CD14-positive monocyte (primary cell): ENCODE measurements at regions not wholly inside any gene's neighbourhood (a gene's known extent, or its start where the extent isn't known, plus 50 kb on each side); places are given as distances from the start of the nearest gene placed in this dataset.

Experiments
- DNase-seq, 3 donors: peaks; one replicate each; pipeline ENCODE4 v3.0.0-alpha.2; 2011 to 2022
- H2AFZ ChIP-seq: 2 replicates; pipeline ENCODE4 v1.6.0; 2012; ENCODE audit warnings: mild to moderate bottlenecking, low read depth, low read length, inconsistent platforms; ENCODE audit not compliant: insufficient read depth, poor library complexity, severe bottlenecking
- H3K27ac ChIP-seq, 2 donors: 1 replicate in 1 of 2; 2 replicates in 1 of 2; pipeline ENCODE4 v1.5.1; 2012 to 2013; ENCODE audit warnings: low read length in 2 of 2, control low read depth in 1 of 2, inconsistent platforms in 1 of 2, low read depth in 1 of 2, mild to moderate bottlenecking in 1 of 2
- H3K27me3 ChIP-seq, 2 donors: one replicate each; pipeline versions ENCODE4 v1.6.0 to v1.6.1; 2011 to 2013; ENCODE audit warnings: low read length in 2 of 2; ENCODE audit not compliant: control insufficient read depth in 2 of 2, insufficient read depth in 2 of 2
- H3K36me3 ChIP-seq, 2 donors: replicated peaks in 1 of 2; 1 replicate in 1 of 2; 2 replicates in 1 of 2; pipeline versions ENCODE4 v1.5.1 to v1.6.1; 2012 to 2013; ENCODE audit warnings: low read length in 2 of 2, control low read depth in 1 of 2, inconsistent platforms in 1 of 2, mild to moderate bottlenecking in 1 of 2; ENCODE audit not compliant: insufficient read depth in 2 of 2, control insufficient read depth in 1 of 2
- H3K4me1 ChIP-seq, 2 donors: 1 replicate in 1 of 2; 2 replicates in 1 of 2; pipeline versions ENCODE4 v1.5.1 to v1.6.1; 2012 to 2013; ENCODE audit warnings: low read length in 2 of 2, control low read depth in 1 of 2, inconsistent platforms in 1 of 2, mild to moderate bottlenecking in 1 of 2, moderate library complexity in 1 of 2; ENCODE audit not compliant: insufficient read depth in 2 of 2, control insufficient read depth in 1 of 2
- H3K4me2 ChIP-seq: replicated peaks from 2 replicates; pipeline ENCODE3; 2012; ENCODE audit warnings: low read length, moderate library complexity, mild to moderate bottlenecking; ENCODE audit not compliant: poor library complexity, severe bottlenecking; ENCODE audit errors: extremely low read depth
- H3K4me3 ChIP-seq, 3 experiments: fragments of 200-600 bp in 1 of 3; sonication (generic) in 1 of 3; replicated peaks in 1 of 3; 1 replicate in 2 of 3; 2 replicates in 1 of 3; pipeline ENCODE4 v1.5.1; 2011 to 2013; ENCODE audit warnings: low read length in 3 of 3, mild to moderate bottlenecking in 3 of 3, control low read depth in 2 of 3, low read depth in 2 of 3, inconsistent platforms in 1 of 3, moderate library complexity in 1 of 3
- H3K79me2 ChIP-seq: 2 replicates; pipeline ENCODE4 v1.6.0; 2012; ENCODE audit warnings: mild to moderate bottlenecking, control low read depth, inconsistent platforms, low read length, moderate library complexity; ENCODE audit not compliant: insufficient read depth
- H3K9ac ChIP-seq: 2 replicates; pipeline ENCODE4 v1.6.0; 2017; ENCODE audit warnings: low read length, mild to moderate bottlenecking; ENCODE audit not compliant: insufficient read depth, poor library complexity, severe bottlenecking
- H3K9me3 ChIP-seq, 2 donors: replicated peaks in 1 of 2; 1 replicate in 1 of 2; 2 replicates in 1 of 2; pipeline versions ENCODE4 v1.5.1 to v1.6.1; 2012 to 2013; ENCODE audit warnings: low read length in 2 of 2, control low read depth in 1 of 2; ENCODE audit not compliant: control insufficient read depth in 1 of 2, insufficient read depth in 1 of 2
- H4K20me1 ChIP-seq: 2 replicates; pipeline ENCODE4 v1.6.0; 2012; ENCODE audit warnings: mild to moderate bottlenecking, low read length, control low read depth, moderate library complexity; ENCODE audit not compliant: insufficient read depth
- H3K27ac Mint-ChIP-seq, 7 donors: one replicate each; pipeline ENCODE4 v1.8.0; 2020; ENCODE audit warnings: mild to moderate bottlenecking in 7 of 7, mixed read lengths in 7 of 7, moderate library complexity in 6 of 7, inconsistent platforms in 2 of 7
- H3K27me3 Mint-ChIP-seq, 3 donors: one replicate each; pipeline ENCODE4 v1.8.0; 2021 to 2022; ENCODE audit warnings: low read depth in 3 of 3, mild to moderate bottlenecking in 3 of 3, mixed read lengths in 3 of 3, moderate library complexity in 3 of 3, inconsistent platforms in 1 of 3
- H3K36me3 Mint-ChIP-seq, 2 donors: one replicate each; pipeline ENCODE4 v1.8.0; 2020; ENCODE audit warnings: mixed read lengths in 2 of 2, inconsistent platforms in 1 of 2, mild to moderate bottlenecking in 1 of 2
- H3K4me1 Mint-ChIP-seq: one replicate; pipeline ENCODE4 v1.8.0; 2020; ENCODE audit warnings: mild to moderate bottlenecking, mixed read lengths
- H3K4me3 Mint-ChIP-seq, 2 donors: one replicate each; pipeline ENCODE4 v1.8.0; 2020; ENCODE audit warnings: mild to moderate bottlenecking in 2 of 2, mixed read lengths in 2 of 2, moderate library complexity in 1 of 2
- H3K9me3 Mint-ChIP-seq, 7 donors: one replicate each; pipeline ENCODE4 v1.8.0; 2020 to 2022; ENCODE audit warnings: mixed read lengths in 7 of 7, mild to moderate bottlenecking in 6 of 7, moderate library complexity in 6 of 7, inconsistent platforms in 2 of 7
- CTCF ChIP-seq: fragments of 200-600 bp; IDR thresholded peaks from one replicate; pipeline ENCODE4 v1.8.0; 2022; ENCODE audit warnings: antibody characterized with exemption, mild to moderate bottlenecking
- WGBS: methylation state at CpG from one replicate; pipeline ENCODE4 v1.1.5; 2013; ENCODE audit warnings: missing lambda C conversion rate; ENCODE audit not compliant: insufficient coverage; 5-methylcytosine and 5-hydroxymethylcytosine counted together
- intact Hi-C, 2 donors: fragments of 100-400 bp; cut with micrococcal nuclease; formaldehyde crosslinking; loops; one replicate each; pipeline versions ENCODE4 v1.15.0 to v1.15.1; 2023

DNA sequence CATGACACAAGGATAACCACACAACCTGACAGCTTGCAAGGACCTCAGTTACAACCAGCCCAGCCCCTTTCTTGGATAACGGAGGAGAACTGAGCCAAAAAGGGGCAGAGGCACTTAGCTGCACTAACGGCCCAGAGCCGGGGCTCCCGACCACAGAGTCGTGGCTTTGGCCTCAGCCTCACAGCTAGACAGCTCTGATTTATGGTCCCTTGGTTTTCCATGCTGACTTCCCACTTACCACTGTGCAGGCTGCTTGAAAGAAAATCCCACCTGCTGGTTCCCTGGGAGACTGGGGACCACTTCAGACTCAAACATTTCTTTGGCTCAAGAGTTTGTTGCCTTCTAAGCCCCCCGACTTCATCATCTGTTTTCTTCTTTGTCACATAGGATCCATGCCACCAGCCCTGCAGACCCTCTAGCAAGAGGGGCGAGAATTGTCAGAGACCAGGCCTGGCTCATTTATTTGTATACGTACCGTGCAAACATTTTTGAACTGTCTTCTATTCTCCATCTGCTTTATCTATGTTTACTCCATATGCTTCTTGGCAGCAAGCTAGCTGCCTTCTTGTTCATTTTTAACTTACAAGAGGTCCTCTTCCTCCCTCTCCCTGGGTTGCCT, 352.6 kb upstream of the MYT1L start:
- Histone ChIP-seq H2AFZ (no peak overlapping the region), H3K4me2 (no peak overlapping the region), H3K27me3 (peaks cover 9 to 26% of the 10 kb centered on the region in 2 donors), H3K4me3 (no peak overlapping the region), H3K9me3 (no peaks in the 10 kb centered on the region), H3K36me3 (no peaks in the 10 kb centered on the region), H3K4me1 (peaks cover 10 to 13% of the 10 kb centered on the region in 2 donors), H3K9ac (no peak overlapping the region), H4K20me1 (no peaks in the 10 kb centered on the region), H3K79me2 (no peaks in the 10 kb centered on the region), H3K27ac (no peak overlapping the region)
- no peak for TF ChIP-seq CTCF
- H3K4me1 Mint-ChIP-seq: peaks cover 23% of the 10 kb centered on the region
- peaks cover 31 to 56% (median 33%) of the 10 kb centered on the region in 3 donors for H3K27me3 Mint-ChIP-seq
- 21% methylated on average over 9 of the region's 9 CpGs for WGBS
- peaks cover 0 to 5% (median 1%) of the 10 kb centered on the region in 7 donors for H3K9me3 Mint-ChIP-seq
- peak overlapping the region in 1 of 2 donors; percentile 70 for H3K4me3 Mint-ChIP-seq
- H3K36me3 Mint-ChIP-seq: no peaks in the 10 kb centered on the region
- peak overlapping the region in 1 of 7 donors; percentile 67 for H3K27ac Mint-ChIP-seq
- intact Hi-C loops: no loop called here
- DNase-seq: no peak

DNA sequence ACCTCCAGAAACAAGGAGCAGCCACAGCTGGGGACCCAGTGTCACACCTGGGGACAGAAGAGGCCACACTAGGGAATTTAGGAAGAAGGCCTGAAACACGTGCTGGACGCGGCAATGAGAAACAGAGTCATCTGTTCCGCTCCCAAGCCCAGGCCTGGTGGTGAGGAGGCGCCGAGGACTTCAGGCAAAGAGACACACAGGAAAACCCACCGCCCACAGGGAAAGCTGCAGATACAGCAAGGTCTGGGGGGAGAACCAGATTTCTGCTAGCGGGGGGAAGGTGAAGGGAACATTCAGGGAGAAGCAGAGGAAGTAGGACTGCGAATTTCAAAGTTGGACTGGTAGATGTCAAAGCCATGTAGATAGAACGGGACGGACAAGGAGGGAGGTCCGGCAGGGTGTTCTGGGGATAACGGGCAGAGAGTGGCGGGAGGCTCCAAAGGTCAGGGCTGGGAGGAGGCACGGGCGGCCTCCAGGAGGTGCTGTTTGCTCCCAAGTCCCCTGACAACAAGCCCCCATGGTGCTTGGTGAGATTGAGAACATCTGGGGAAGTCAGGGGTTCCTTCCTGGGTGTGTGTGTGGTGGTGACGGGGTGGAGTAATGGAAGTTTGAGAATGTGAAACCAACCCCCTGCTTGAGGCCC, 351.7 kb upstream of the MYT1L start:
- H3K9me3 Mint-ChIP-seq: peaks cover 0 to 5% (median 1%) of the 10 kb centered on the region in 7 donors
- 90% methylated on average over 16 of the region's 17 CpGs for WGBS
- peaks cover 29 to 56% (median 29%) of the 10 kb centered on the region in 3 donors for H3K27me3 Mint-ChIP-seq

More for the DNA sequence above, 351.7 kb upstream of the MYT1L start:
- Histone ChIP-seq H3K36me3 (no peaks in the 10 kb centered on the region), H2AFZ (no peak overlapping the region), H4K20me1 (no peaks in the 10 kb centered on the region), H3K79me2 (no peaks in the 10 kb centered on the region), H3K9ac (no peak overlapping the region), H3K4me3 (no peak overlapping the region), H3K27ac (no peak overlapping the region), H3K4me1 (peaks cover 10 to 13% of the 10 kb centered on the region in 2 donors), H3K9me3 (no peaks in the 10 kb centered on the region), H3K4me2 (no peak overlapping the region), H3K27me3 (peaks cover 9 to 26% of the 10 kb centered on the region in 2 donors)
- H3K27ac Mint-ChIP-seq: peak overlapping the region in 4 of 7 donors; percentile 9 to 67 (median 49)
- no peaks in the 10 kb centered on the region for H3K36me3 Mint-ChIP-seq
- peaks cover 23% of the 10 kb centered on the region for H3K4me1 Mint-ChIP-seq
- TF ChIP-seq CTCF: no peak
- intact Hi-C loops: no loop called here
- H3K4me3 Mint-ChIP-seq: peak overlapping the region in 1 of 2 donors; percentile 70
- DNase-seq: no peak
